Right lobe of liver (tissue), 4 donors: ENCODE measurements at regions not wholly inside any gene's neighbourhood (a gene's known extent, or its start where the extent isn't known, plus 50 kb on each side); places are given as distances from the start of the nearest gene placed in this dataset.

Source experiments
- CTCF ChIP-seq, 4 donors: fragments of 200-600 bp in 3 of 4; fragments of 450-650 bp in 1 of 4; IDR thresholded peaks; one replicate each; pipeline versions ENCODE4 v1.5.1 to v1.8.0; 2016 to 2022; ENCODE audit warnings: antibody characterized with exemption in 4 of 4, mild to moderate bottlenecking in 2 of 4
- POLR2A ChIP-seq: fragments of 450-650 bp; IDR thresholded peaks from one replicate; pipeline ENCODE4 v1.6.1; 2017; ENCODE audit warnings: antibody characterized with exemption, mild to moderate bottlenecking
- donor health status: DM: no; HTN: no; CAD: no.
- donor health status: DM: no; HTN: no; CAD: no.
- donor health status: DM: no; HTN: yes; CAD: no.

GRCh38 chr5:21680641-21681040, 1172.5 kb downstream of the CDH12 start:
- TF ChIP-seq CTCF (IDR thresholded peaks at IDR 0.05) = no peak
- no peak for TF ChIP-seq POLR2A
